ENCODE measurements at regions not wholly inside any gene's neighbourhood (a gene's known extent, or its start where the extent isn't known, plus 50 kb on each side); places are given as distances from the start of the nearest gene placed in this dataset.
"Not testable (repeated sequence)": the region's sequence is repeated elsewhere in the genome, so short reads cannot be mapped to it uniquely, and the experiment has no call there.

GRCh38 chr6:11457422-11457821, 80.1 kb upstream of the TMEM170B start:
- not testable (repeated sequence) for DNase-seq (ENCODE audit: low read depth, low spot score)

GRCh38 chr6:11452106-11452505, 85.4 kb upstream of the TMEM170B start:
- not testable (repeated sequence) for DNase-seq (ENCODE audit: low read depth, low spot score)

GRCh38 chr6:11450037-11450436, 87.5 kb upstream of the TMEM170B start:
- no peak for DNase-seq (ENCODE audit: low read depth, low spot score)

GRCh38 chr6:11449408-11449807, 88.1 kb upstream of the TMEM170B start:
- DNase-seq (ENCODE audit: low read depth, low spot score), result no peak

GRCh38 chr6:11448038-11448437, 89.5 kb upstream of the TMEM170B start:
- DNase-seq (ENCODE audit: low read depth, low spot score), result no peak

- no peak for DNase-seq (ENCODE audit: low read depth, low spot score)
These were observed 90.3 kb upstream of the TMEM170B start for GRCh38 chr6:11447265-11447664.

- no peak for DNase-seq (ENCODE audit: low read depth, low spot score)
These were observed 92.4 kb upstream of the TMEM170B start for GRCh38 chr6:11445146-11445545.

- DNase-seq (ENCODE audit: low read depth, low spot score), result not testable (repeated sequence)
These were observed 94.4 kb upstream of the TMEM170B start for GRCh38 chr6:11443125-11443524.

GRCh38 chr6:11442495-11442894, 95.1 kb upstream of the TMEM170B start:
- DNase-seq (ENCODE audit: low read depth, low spot score), result no peak

- no peak for DNase-seq (ENCODE audit: low read depth, low spot score)
These were observed 97.7 kb upstream of the TMEM170B start for GRCh38 chr6:11439876-11440275.

- DNase-seq (ENCODE audit: low read depth, low spot score), result peak; percentile 88
These were observed 98.5 kb upstream of the TMEM170B start for GRCh38 chr6:11439017-11439420.

- DNase-seq (ENCODE audit: low read depth, low spot score), result peak; percentile 58
These were observed 99.6 kb upstream of the TMEM170B start for GRCh38 chr6:11437824-11438459.

- DNase-seq (ENCODE audit: low read depth, low spot score), result no peak
These were observed 100.9 kb upstream of the TMEM170B start for GRCh38 chr6:11436508-11437096.

GRCh38 chr6:11434565-11435326, 102.8 kb upstream of the TMEM170B start:
- no peak for DNase-seq (ENCODE audit: low read depth, low spot score)

GRCh38 chr6:11433860-11434259, 103.7 kb upstream of the TMEM170B start:
- no peak for DNase-seq (ENCODE audit: low read depth, low spot score)

GRCh38 chr6:11432713-11433450, 104.7 kb upstream of the TMEM170B start:
- no peak for DNase-seq (ENCODE audit: low read depth, low spot score)

GRCh38 chr6:11432091-11432490, 105.5 kb upstream of the TMEM170B start:
- DNase-seq (ENCODE audit: low read depth, low spot score), result no peak

GRCh38 chr6:11431455-11431937, 106.1 kb upstream of the TMEM170B start:
- no peak for DNase-seq (ENCODE audit: low read depth, low spot score)

- no peak for DNase-seq (ENCODE audit: low read depth, low spot score)
These were observed 107.5 kb upstream of the TMEM170B start for GRCh38 chr6:11430036-11430435.

- DNase-seq (ENCODE audit: low read depth, low spot score), result no peak
These were observed 108.0 kb upstream of the TMEM170B start for GRCh38 chr6:11429577-11429976.

- DNase-seq (ENCODE audit: low read depth, low spot score), result no peak
These were observed 108.7 kb upstream of the TMEM170B start for GRCh38 chr6:11428895-11429294.

- no peak for DNase-seq (ENCODE audit: low read depth, low spot score)
These were observed 109.2 kb upstream of the TMEM170B start for GRCh38 chr6:11428371-11428770.
